CD4-positive, alpha-beta T cell treated with Interleukin-15 for 4 hours (primary cell): ENCODE measurements at regions not wholly inside any gene's neighbourhood (a gene's known extent, or its start where the extent isn't known, plus 50 kb on each side); places are given as distances from the start of the nearest gene placed in this dataset.
"Not testable (repeated sequence)": the region's sequence is repeated elsewhere in the genome, so short reads cannot be mapped to it uniquely, and the experiment has no call there.

Experiments
- DNase-seq: peaks from one replicate; pipeline ENCODE4 v3.0.0-alpha.2; 2020; ENCODE audit warnings: low spot score

DNA sequence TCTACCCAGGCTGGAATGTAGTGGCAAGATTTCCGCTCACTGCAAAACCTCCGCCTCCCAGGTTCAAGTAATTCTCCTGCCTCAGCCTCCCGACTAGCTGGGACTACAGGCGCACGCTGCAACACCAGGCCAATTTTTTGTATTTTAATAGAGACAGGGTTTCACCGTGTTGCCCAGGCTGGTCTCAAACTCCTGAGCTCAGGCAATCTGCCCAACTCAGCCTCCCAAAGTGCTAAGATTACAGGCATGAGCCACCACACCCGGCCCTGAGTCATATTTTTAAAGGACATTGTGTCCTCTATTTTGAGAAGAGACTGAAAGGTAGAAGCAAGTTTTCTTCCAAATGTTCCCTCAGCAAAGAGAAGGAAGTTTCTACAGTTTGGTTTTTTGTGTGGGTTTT is 227.1 kb downstream of the KCTD12 start:
- DNase-seq = not testable (repeated sequence)

GRCh38 chr13:76656500-76656899 is 229.7 kb downstream of the KCTD12 start:
- DNase-seq = no peak

GRCh38 chr13:76656056-76656455 is 230.1 kb downstream of the KCTD12 start:
- DNase-seq = no peak

DNA sequence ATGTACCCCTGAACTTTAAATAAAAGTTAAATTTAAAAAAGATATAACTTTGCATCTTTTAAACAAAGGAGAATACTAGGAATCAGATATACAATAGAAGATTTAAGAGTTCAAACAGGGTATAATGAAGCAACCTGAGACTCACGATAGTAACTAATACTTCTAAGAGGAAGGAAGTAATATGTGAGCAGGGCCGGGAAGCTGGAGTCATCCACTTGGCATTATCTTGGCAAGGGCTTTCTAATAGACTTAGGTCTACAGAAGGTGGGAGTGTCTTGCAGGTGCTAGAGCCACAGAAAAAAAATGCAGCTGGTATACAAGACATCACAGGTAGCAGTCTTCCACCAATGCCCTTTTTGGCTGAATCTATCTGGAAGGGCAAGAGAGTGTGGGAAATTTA is 231.9 kb downstream of the KCTD12 start:
- no peak for DNase-seq

GRCh38 chr13:76651286-76651685 is 234.9 kb downstream of the KCTD12 start:
- DNase-seq = no peak

GRCh38 chr13:76647550-76647949 is 238.7 kb downstream of the KCTD12 start:
- no peak for DNase-seq

GRCh38 chr13:76646946-76647345 is 239.3 kb downstream of the KCTD12 start:
- DNase-seq = no peak

DNA sequence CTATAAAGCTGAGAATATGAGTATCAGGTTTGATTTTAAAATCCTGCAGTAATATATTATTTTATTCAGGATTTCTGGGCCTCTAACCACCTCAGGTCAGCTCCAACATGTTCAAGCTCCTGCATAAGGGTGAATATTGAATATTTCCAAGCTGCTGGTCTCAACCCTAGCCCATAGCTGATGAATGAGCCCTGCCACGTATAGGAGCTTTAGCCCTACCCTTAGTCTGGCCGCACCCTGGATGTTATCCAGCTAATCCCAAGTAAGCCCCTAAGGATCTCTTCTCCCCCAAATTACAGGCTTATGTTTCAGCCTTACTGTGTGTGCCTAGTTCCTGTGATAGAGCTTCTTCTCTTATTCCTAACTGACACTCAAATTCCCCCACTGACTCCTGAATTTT is 240.6 kb downstream of the KCTD12 start:
- no peak for DNase-seq

- no peak for DNase-seq
These were observed 241.3 kb downstream of the KCTD12 start for GRCh38 chr13:76644906-76645305.

GRCh38 chr13:76643596-76643995 is 242.6 kb downstream of the KCTD12 start:
- no peak for DNase-seq

GRCh38 chr13:76641056-76641455 is 245.1 kb downstream of the KCTD12 start:
- DNase-seq = no peak

GRCh38 chr13:76638882-76639281 is 247.3 kb downstream of the KCTD12 start:
- no peak for DNase-seq

DNA sequence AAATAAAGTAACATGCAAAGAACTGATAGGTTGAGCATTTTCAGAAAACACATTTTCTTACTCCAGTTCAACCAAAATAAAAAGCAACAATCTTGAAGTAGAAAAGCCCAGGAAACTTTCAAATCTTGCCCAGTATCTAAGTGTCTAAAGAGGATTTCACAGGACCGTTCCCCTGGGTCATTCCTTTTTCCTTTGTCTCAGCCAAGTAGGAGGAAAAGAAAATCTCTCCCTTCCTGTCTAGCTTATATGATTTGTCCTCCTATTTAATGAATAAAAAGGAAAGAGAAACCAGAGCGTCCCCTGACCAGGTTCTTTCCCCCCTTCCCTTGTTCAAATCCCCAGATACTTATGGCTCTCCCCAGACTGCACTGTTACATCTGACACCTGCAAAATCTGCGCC is 248.0 kb downstream of the KCTD12 start:
- no peak for DNase-seq

GRCh38 chr13:76637641-76638141 is 248.5 kb downstream of the KCTD12 start:
- DNase-seq = no peak

DNA sequence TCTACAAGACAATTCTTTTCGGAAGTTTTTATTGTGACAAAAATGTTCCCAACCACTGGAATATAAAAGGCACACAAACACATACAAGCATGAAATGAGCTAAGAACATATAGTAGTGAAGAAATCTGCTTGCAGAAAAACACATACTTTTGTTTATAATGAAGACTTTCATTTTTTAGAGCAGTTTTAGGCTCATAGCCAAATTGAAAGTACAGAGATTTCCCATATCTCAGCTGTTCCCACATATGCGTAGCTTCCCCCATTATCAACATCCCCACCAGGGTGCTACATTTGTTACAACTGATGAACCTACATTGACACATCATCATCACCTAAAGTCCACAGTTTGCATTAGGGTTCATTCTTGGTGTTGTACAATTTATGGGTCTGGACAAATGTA is 249.4 kb downstream of the KCTD12 start:
- no peak for DNase-seq

DNA sequence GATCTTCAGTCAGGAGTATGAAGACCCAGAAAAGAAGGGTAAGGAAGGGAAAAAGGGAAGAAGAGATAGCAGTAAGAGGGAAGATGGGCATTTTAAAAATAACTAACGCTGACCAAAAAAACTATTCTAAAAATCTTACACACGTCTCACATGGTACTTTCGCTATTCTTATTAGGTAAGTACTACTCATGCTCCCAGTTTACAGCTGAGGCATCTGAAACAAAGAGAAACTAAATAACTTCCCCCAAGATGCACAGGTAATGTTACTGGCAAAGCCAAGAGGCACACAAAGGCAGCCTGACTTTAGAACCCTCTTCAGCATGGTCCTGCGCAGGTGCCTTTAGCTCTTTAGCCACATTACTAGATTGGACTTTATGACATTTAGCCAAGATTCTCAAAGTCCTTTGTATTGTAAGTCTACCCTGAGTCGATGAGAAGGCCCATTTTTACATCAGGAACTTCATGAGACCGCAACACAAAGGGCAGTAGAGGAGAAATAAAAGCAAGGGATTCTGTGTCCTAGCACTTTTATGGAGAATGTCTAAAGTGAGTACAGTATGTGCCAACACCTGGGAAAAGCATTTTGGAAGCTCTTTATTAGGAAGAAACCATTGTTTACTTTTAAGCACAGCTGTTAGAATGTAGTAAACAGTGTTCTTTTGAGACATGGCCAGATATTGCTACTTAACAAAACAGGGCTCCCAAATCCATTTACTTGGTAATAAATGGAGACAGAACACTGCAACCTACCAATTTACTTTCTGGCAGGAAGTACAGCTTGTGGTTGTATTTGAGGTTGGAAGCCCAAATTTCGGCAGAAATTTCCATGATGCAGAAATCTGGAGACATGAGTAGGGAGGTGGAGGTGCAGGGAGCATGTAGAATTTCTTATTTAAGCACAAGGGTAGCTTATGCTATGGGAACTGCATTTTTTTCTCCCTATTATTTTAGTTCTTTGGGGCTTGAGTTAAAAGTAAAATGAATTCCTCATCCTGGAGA is 250.7 kb downstream of the KCTD12 start:
- no peak for DNase-seq

DNA sequence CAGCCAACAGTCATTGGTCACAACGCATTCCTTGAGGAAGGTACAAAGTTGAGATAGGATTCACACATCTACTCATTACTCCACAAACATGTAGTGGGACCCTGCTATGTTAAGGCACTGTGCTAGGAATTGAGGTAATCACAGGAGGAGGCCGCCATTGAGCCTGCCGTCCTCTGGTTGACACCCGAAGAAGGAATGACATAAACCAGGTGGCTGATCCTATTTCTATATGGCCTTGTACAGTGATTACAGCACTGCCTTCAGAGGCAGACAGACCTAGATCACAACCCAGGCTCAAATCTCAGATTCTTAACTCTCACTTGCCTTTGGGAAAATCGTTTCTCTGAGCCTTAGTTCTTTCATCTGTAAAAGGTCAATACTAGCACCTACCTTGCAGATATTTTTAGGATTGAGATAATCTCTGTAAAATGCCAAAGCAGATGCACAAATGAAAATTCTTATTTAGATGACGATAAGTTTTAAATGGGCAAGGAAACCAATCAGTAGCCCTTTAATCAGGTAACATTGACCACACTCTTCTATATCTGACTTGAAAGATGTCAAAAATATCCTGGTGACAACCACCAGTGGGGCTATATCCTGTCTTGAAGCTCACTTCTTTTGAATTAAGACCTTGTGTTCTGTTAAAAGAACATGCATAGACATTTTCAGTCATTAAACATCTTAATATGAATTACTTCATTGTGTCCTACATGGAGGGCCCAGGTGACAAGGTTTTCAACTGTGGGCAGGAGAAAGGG is 251.6 kb downstream of the KCTD12 start:
- no peak for DNase-seq

DNA sequence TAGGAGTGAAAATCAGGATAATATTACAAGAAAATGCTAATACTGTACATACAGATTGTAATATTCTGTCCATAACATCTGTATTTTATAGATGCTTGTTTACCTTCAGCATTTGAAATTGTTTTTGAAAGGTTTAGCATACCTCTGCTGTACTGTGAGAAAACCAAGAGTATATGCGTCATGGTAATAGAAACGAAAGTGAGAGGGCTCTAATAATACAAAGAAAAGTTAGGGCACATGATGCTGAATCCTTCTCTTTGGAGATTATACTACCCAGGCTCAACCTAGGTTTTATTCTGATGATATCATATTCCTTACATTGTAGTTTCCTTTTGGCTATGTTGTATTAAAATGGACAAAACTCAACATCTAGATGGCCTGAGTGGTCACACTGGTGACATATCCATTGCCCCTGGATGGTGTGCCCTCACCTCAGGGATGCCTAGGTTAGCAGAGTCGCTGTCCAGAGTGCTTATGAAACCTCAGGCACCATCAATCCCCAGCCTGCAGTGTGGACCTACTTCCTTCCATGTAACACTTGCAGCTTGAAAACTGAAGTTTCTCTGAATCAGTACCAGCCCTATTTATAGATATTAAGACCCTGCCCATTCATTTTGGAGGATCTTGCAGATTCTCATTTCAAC is 253.7 kb downstream of the KCTD12 start:
- no peak for DNase-seq

DNA sequence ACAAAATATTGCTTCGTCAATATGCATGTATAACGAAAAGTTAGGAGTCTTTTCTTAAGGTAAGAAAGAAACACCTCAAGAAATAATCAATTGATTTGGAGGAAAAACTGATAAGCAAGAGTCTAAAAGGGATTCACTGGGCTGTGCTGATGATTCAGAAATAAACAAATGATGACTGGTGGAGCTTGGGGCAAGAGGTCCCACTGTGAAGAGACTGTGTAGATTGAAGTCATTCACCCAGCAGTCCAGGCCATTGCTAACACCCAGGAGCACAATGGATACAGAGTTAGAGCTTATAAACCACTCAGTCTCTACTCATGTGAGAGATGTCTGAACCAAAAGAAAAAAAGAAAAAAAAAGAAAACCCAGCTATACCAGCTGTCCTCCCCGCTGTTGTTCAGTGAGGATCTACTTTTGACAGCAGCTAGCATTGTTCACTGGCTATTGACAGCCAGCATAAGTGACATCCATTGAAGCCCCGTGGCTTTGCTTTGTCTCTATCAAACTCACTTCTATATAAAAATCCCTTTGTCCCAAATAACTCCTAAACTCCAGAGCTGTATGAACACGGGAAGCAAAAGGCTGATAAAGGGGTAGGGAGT is 255.5 kb downstream of the KCTD12 start:
- DNase-seq = no peak

DNA sequence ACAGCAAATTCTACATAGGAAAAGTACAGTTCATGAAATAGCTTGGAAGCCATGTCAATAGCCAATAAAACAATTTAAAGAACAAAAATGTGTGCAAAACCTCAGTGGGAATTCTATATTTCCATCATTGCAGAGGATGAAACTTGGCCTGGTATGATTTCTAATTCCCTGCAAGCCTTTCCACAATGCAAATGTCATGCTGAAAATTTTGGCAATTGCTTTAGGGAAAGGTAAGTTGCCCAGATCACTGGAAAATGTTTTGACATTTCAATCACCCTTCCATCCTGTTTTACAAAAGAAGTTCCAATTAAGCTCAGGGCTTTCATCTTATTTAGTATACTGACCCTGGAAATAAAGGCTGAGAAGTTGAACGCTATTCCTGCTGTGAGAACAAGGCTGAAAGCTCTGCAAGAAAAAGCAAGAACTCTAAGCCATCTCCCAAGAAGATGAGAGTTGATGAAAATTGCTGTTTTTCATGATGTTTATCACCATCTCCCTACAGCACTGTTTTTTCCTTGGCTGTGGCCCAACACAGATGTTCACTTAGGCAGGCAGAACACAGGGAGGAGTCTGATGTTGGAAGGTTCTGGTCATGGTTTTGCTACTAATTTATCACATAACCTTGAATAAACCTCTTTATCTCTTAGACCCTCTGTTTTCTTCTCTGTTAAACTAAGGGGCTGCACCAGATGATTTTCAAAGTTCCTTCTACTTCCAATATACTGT is 263.7 kb downstream of the KCTD12 start:
- no peak for DNase-seq

- DNase-seq = no peak
These were observed 264.5 kb downstream of the KCTD12 start for GRCh38 chr13:76621705-76622104.
